ENCODE measurements at regions not wholly inside any gene's neighbourhood (a gene's known extent, or its start where the extent isn't known, plus 50 kb on each side); places are given as distances from the start of the nearest gene placed in this dataset.

DNA sequence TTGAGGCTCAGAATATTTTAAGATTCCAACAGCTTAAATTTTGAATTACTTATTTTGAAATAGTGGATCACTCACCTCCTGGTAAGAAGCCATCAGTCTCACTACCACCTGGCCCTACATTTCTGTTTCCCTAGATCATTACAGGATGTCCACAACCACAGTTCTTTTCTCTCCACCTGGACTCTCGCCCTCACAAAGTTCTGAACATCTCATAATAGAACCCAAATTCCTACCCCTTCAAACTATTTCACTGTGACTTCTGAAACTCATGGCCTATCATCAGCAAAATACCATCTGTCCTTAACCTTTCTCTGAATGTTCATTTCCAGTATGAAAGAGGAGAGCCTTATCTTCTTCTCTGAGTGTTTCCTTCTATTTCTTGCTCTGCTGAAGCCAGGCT lies 299.2 kb upstream of the MGAT5 start:
- TF ChIP-seq, protein P1, sequence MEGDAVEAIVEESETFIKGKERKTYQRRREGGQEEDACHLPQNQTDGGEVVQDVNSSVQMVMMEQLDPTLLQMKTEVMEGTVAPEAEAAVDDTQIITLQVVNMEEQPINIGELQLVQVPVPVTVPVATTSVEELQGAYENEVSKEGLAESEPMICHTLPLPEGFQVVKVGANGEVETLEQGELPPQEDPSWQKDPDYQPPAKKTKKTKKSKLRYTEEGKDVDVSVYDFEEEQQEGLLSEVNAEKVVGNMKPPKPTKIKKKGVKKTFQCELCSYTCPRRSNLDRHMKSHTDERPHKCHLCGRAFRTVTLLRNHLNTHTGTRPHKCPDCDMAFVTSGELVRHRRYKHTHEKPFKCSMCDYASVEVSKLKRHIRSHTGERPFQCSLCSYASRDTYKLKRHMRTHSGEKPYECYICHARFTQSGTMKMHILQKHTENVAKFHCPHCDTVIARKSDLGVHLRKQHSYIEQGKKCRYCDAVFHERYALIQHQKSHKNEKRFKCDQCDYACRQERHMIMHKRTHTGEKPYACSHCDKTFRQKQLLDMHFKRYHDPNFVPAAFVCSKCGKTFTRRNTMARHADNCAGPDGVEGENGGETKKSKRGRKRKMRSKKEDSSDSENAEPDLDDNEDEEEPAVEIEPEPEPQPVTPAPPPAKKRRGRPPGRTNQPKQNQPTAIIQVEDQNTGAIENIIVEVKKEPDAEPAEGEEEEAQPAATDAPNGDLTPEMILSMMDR (IDR thresholded peaks at IDR 0.05) = no peak
- TF ChIP-seq EP300 (IDR thresholded peaks at IDR 0.05) = no peak

Measured in esophagus muscularis mucosa (tissue), 3 donors.